Astrocyte (in vitro differentiated cells and primary cell): ENCODE measurements at regions not wholly inside any gene's neighbourhood (a gene's known extent, or its start where the extent isn't known, plus 50 kb on each side); places are given as distances from the start of the nearest gene placed in this dataset.
A peak's percentile ranks its signal among the peaks of the same experiment; 100 is the strongest.

Experiments used
- DNase-seq: peaks from one replicate; pipeline ENCODE4 v3.0.0-alpha.2; 2010; ENCODE audit warnings: low read depth
- FAIRE-seq: peaks from 2 replicates; lab custom pipeline; 2011; peaks lifted over from hg19 to GRCh38; lab: Jason Lieb, UNC
- H2AFZ ChIP-seq: 2 replicates; pipeline ENCODE4 v1.6.0; 2012; ENCODE audit warnings: low read depth, low read length, inconsistent platforms
- H3K27ac ChIP-seq: 2 replicates; pipeline ENCODE4 v1.5.1; 2011; ENCODE audit warnings: low read depth, low read length, inconsistent platforms
- H3K27me3 ChIP-seq: 2 replicates; pipeline ENCODE4 v1.6.0; 2011; ENCODE audit warnings: low read length, inconsistent platforms; ENCODE audit not compliant: insufficient read depth
- H3K36me3 ChIP-seq: 2 replicates; pipeline ENCODE4 v1.5.1; 2011; ENCODE audit warnings: low read length, inconsistent platforms; ENCODE audit not compliant: insufficient read depth
- H3K4me1 ChIP-seq: 2 replicates; pipeline ENCODE4 v1.5.1; 2011; ENCODE audit warnings: low read length, inconsistent platforms; ENCODE audit not compliant: insufficient read depth
- H3K4me2 ChIP-seq: 2 replicates; pipeline ENCODE4 v1.6.0; 2012; ENCODE audit warnings: low read length, inconsistent platforms
- H3K4me3 ChIP-seq: 2 replicates; pipeline ENCODE4 v1.5.1; 2011; ENCODE audit warnings: low read depth, mild to moderate bottlenecking, low read length, inconsistent platforms; ENCODE audit not compliant: insufficient read depth
- H3K79me2 ChIP-seq: 2 replicates; pipeline ENCODE4 v1.6.0; 2012; ENCODE audit warnings: mild to moderate bottlenecking, low read length, inconsistent platforms; ENCODE audit not compliant: insufficient read depth
- H3K9ac ChIP-seq: 2 replicates; pipeline ENCODE4 v1.6.0; 2012; ENCODE audit warnings: mild to moderate bottlenecking, low read length, inconsistent platforms
- H3K9me3 ChIP-seq: 2 replicates; pipeline ENCODE4 v1.5.1; 2012; ENCODE audit warnings: low read depth, mild to moderate bottlenecking, low read length, inconsistent platforms; ENCODE audit not compliant: insufficient read depth
- H4K20me1 ChIP-seq: 2 replicates; pipeline ENCODE4 v1.6.0; 2012; ENCODE audit warnings: low read length, inconsistent platforms; ENCODE audit not compliant: insufficient read depth
- H3K27ac Mint-ChIP-seq: one replicate; pipeline ENCODE4 v1.8.0; 2021; ENCODE audit warnings: mild to moderate bottlenecking, mixed read lengths; ENCODE audit not compliant: unreplicated experiment
- H3K27me3 Mint-ChIP-seq: one replicate; pipeline ENCODE4 v1.8.0; 2021; ENCODE audit warnings: low read depth, mixed read lengths; ENCODE audit not compliant: unreplicated experiment
- H3K36me3 Mint-ChIP-seq: one replicate; pipeline ENCODE4 v1.8.0; 2021; ENCODE audit warnings: low read depth, mixed read lengths; ENCODE audit not compliant: unreplicated experiment
- H3K4me1 Mint-ChIP-seq: one replicate; pipeline ENCODE4 v1.8.0; 2021; ENCODE audit warnings: low read depth, mixed read lengths; ENCODE audit not compliant: unreplicated experiment
- H3K4me3 Mint-ChIP-seq: one replicate; pipeline ENCODE4 v1.8.0; 2021; ENCODE audit warnings: mild to moderate bottlenecking, moderate library complexity, mixed read lengths; ENCODE audit not compliant: unreplicated experiment
- H3K9me3 Mint-ChIP-seq: one replicate; pipeline ENCODE4 v1.8.0; 2021; ENCODE audit warnings: mild to moderate bottlenecking, mixed read lengths; ENCODE audit not compliant: unreplicated experiment
- CTCF ChIP-seq: IDR thresholded peaks from 2 replicates; pipeline ENCODE4 v1.5.1; 2011; ENCODE audit warnings: low read depth, mild to moderate bottlenecking, inconsistent platforms, low read length, moderate library complexity; ENCODE audit not compliant: insufficient read depth
- EZH2 ChIP-seq: IDR thresholded peaks from 2 replicates; pipeline ENCODE4 v1.6.1; 2012; ENCODE audit warnings: mild to moderate bottlenecking, low read length, inconsistent platforms; ENCODE audit not compliant: insufficient read depth

- no peaks in the 10 kb centered on the region for H3K36me3 ChIP-seq
- H3K4me1 Mint-ChIP-seq: no peaks in the 10 kb centered on the region
- no peak overlapping the region for H3K9ac ChIP-seq
- no peak for TF ChIP-seq CTCF
- no peak for TF ChIP-seq EZH2
- no peaks in the 10 kb centered on the region for H3K4me1 ChIP-seq
- H3K9me3 Mint-ChIP-seq: no peaks in the 10 kb centered on the region
- FAIRE-seq (no peak), DNase-seq (no peak)
- H3K9me3 ChIP-seq: no peaks in the 10 kb centered on the region
- H4K20me1 ChIP-seq: no peaks in the 10 kb centered on the region
- H3K4me3 ChIP-seq: no peak overlapping the region
- H3K4me2 ChIP-seq: no peak overlapping the region
- H3K27ac ChIP-seq: no peak overlapping the region
- no peaks in the 10 kb centered on the region for H3K27me3 ChIP-seq
- no peak overlapping the region for H2AFZ ChIP-seq
- no peak overlapping the region for H3K27ac Mint-ChIP-seq
- no peaks in the 10 kb centered on the region for H3K36me3 Mint-ChIP-seq
- H3K4me3 Mint-ChIP-seq: no peak overlapping the region
- no peaks in the 10 kb centered on the region for H3K79me2 ChIP-seq
- H3K27me3 Mint-ChIP-seq: no peaks in the 10 kb centered on the region
These were observed 154.7 kb downstream of the BEND2 start for GRCh38 chrX:18065956-18066355.

- no peak for DNase-seq
- no peak overlapping the region for H3K27ac ChIP-seq
- no peak overlapping the region for H2AFZ ChIP-seq
- H3K4me3 ChIP-seq: no peak overlapping the region
- H4K20me1 ChIP-seq: no peaks in the 10 kb centered on the region
- no peaks in the 10 kb centered on the region for H3K79me2 ChIP-seq
- H3K36me3 ChIP-seq: no peaks in the 10 kb centered on the region
- peak; percentile 76 for FAIRE-seq
- no peaks in the 10 kb centered on the region for H3K27me3 ChIP-seq
- Mint-ChIP-seq H3K4me1 (no peaks in the 10 kb centered on the region), H3K27me3 (no peaks in the 10 kb centered on the region), H3K27ac (no peak overlapping the region), H3K9me3 (peaks cover 2% of the 10 kb centered on the region), H3K4me3 (no peak overlapping the region), H3K36me3 (no peaks in the 10 kb centered on the region)
- H3K4me1 ChIP-seq: no peaks in the 10 kb centered on the region
- TF ChIP-seq CTCF: no peak
- no peak for TF ChIP-seq EZH2
- no peak overlapping the region for H3K9ac ChIP-seq
- no peak overlapping the region for H3K4me2 ChIP-seq
- H3K9me3 ChIP-seq: no peaks in the 10 kb centered on the region
These were observed 169.0 kb downstream of the BEND2 start for GRCh38 chrX:18051690-18052089.

- Mint-ChIP-seq H3K4me3 (no peak overlapping the region), H3K27ac (no peak overlapping the region), H3K9me3 (peaks cover 2% of the 10 kb centered on the region), H3K4me1 (no peaks in the 10 kb centered on the region), H3K27me3 (no peaks in the 10 kb centered on the region), H3K36me3 (no peaks in the 10 kb centered on the region)
- Histone ChIP-seq H3K27me3 (no peaks in the 10 kb centered on the region), H3K79me2 (no peaks in the 10 kb centered on the region), H2AFZ (no peak overlapping the region), H3K27ac (no peak overlapping the region), H3K9me3 (no peaks in the 10 kb centered on the region), H3K36me3 (no peaks in the 10 kb centered on the region), H3K4me1 (no peaks in the 10 kb centered on the region), H4K20me1 (no peaks in the 10 kb centered on the region), H3K9ac (no peak overlapping the region), H3K4me2 (no peak overlapping the region), H3K4me3 (no peak overlapping the region)
- DNase-seq (no peak), FAIRE-seq (peak; percentile 96)
- TF ChIP-seq EZH2 (no peak), CTCF (no peak)
These were observed 173.2 kb downstream of the BEND2 start for GRCh38 chrX:18047491-18047890.
